Gastroesophageal sphincter (tissue), 4 donors: ENCODE measurements at regions not wholly inside any gene's neighbourhood (a gene's known extent, or its start where the extent isn't known, plus 50 kb on each side); places are given as distances from the start of the nearest gene placed in this dataset.

Experiments
- ATAC-seq: fragments of 150-250 bp; one replicate; pipeline ENCODE4 v1.9.1; 2016; ENCODE audit warnings: mild to moderate bottlenecking, moderate library complexity
- H3K27ac ChIP-seq, 4 donors: fragments of 200-600 bp; sonication (generic) in 3 of 4; 1 replicate in 3 of 4; 2 replicates in 1 of 4; pipeline ENCODE4 v1.5.1; 2016 to 2019
- H3K27me3 ChIP-seq: fragments of 200-600 bp; sonication (generic); one replicate; pipeline ENCODE4 v1.5.1; 2019
- H3K36me3 ChIP-seq, 2 donors: fragments of 200-600 bp; sonication (generic); one replicate each; pipeline ENCODE4 v1.5.1; 2019; ENCODE audit warnings: control low read depth in 1 of 2
- H3K4me1 ChIP-seq, 3 donors: fragments of 200-600 bp; sonication (generic); 1 replicate in 2 of 3; 2 replicates in 1 of 3; pipeline ENCODE4 v1.5.1; 2016 to 2019; ENCODE audit warnings: control low read depth in 2 of 3
- H3K4me3 ChIP-seq, 2 donors: fragments of 200-600 bp; sonication (generic); one replicate each; pipeline ENCODE4 v1.5.1; 2019; ENCODE audit warnings: mild to moderate bottlenecking in 1 of 2, moderate library complexity in 1 of 2
- H3K9me3 ChIP-seq, 3 donors: fragments of 200-600 bp; sonication (generic); one replicate each; pipeline ENCODE4 v1.5.1; 2017 to 2019; ENCODE audit warnings: control low read depth in 2 of 3
- EP300 ChIP-seq: sonication (generic); formaldehyde crosslinking; IDR thresholded peaks from one replicate; pipeline ENCODE4 v1.6.1; 2017; ENCODE audit warnings: antibody characterized with exemption, mild to moderate bottlenecking
- POLR2A ChIP-seq, 2 donors: fragments of 450-650 bp; IDR thresholded peaks; one replicate each; pipeline ENCODE4 v1.6.1; 2017; ENCODE audit warnings: antibody characterized with exemption in 2 of 2, mild to moderate bottlenecking in 2 of 2, moderate library complexity in 1 of 2
- POLR2AphosphoS5 ChIP-seq: sonication (generic); formaldehyde crosslinking; IDR thresholded peaks from one replicate; pipeline ENCODE4 v1.6.1; 2017; ENCODE audit warnings: antibody characterized with exemption
- WGBS, 2 donors: methylation state at CpG; one replicate each; pipeline ENCODE4 v1.1.5; 2018; ENCODE audit warnings: low coverage in 1 of 2; 5-methylcytosine and 5-hydroxymethylcytosine counted together
- TF ChIP-seq, protein P1 (sequence below), 4 experiments: fragments of 200-600 bp in 2 of 4; fragments of 450-650 bp in 2 of 4; sonication (generic) in 1 of 4; IDR thresholded peaks; one replicate each; pipeline ENCODE4 v1.5.1; 2017 to 2019; ENCODE audit warnings: antibody characterized with exemption in 4 of 4, mild to moderate bottlenecking in 2 of 4, moderate library complexity in 2 of 4

DNA sequence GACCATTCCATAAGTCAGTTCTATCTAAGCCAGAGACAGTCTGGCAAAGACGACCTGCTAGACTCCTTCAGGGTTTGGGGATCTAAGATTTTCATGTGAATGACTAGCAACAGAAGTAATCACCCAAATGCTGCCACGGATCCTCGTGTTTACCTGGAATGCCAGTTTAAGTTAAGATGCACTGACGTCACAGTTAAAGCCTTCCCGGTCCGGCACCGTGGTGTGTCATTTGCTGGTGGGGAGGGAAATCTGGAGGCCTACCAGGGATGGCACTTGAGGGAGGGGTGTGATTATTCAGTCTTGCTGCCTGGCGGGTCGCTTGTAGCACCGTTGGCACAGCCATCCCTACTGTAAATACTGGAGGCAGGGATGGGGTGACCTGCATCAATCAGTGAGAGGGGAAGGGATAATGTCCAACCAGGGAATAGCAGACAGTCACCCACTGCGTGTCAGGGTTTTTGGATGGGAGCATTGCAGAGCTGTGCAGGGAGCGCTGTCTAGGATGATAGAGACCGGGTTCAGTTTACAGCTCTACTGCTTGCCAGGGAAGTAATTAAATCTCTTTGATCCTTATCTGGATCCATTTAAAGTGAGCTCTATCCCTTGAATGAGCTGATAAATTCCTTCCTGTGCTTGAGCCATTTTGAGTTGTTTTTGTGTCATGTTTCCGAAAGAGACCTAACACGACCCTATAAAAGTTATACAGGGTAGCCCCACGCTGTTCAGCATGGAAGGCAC lies 764.7 kb upstream of the EEF2KMT start:
- WGBS, 2 donors, result 64 to 67% methylated on average over 9 to 10 of the region's 16 CpGs
- no peak for TF ChIP-seq POLR2AphosphoS5
- TF ChIP-seq POLR2A (IDR thresholded peaks at IDR 0.05), result no peak
- TF ChIP-seq, protein P1, sequence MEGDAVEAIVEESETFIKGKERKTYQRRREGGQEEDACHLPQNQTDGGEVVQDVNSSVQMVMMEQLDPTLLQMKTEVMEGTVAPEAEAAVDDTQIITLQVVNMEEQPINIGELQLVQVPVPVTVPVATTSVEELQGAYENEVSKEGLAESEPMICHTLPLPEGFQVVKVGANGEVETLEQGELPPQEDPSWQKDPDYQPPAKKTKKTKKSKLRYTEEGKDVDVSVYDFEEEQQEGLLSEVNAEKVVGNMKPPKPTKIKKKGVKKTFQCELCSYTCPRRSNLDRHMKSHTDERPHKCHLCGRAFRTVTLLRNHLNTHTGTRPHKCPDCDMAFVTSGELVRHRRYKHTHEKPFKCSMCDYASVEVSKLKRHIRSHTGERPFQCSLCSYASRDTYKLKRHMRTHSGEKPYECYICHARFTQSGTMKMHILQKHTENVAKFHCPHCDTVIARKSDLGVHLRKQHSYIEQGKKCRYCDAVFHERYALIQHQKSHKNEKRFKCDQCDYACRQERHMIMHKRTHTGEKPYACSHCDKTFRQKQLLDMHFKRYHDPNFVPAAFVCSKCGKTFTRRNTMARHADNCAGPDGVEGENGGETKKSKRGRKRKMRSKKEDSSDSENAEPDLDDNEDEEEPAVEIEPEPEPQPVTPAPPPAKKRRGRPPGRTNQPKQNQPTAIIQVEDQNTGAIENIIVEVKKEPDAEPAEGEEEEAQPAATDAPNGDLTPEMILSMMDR (IDR thresholded peaks at IDR 0.05), result no peak
- TF ChIP-seq EP300, result no peak
- ATAC-seq, result no peak

GRCh38 chr16:5861241-5861640 lies 763.6 kb upstream of the EEF2KMT start:
- WGBS, 2 donors, result 32 to 70% methylated on average over 3 to 4 of the region's 5 CpGs
- TF ChIP-seq EP300 (no peak), POLR2AphosphoS5 (no peak), POLR2A (IDR thresholded peaks at IDR 0.05) (no peak)
- TF ChIP-seq, protein P1 (IDR thresholded peaks at IDR 0.05), result no peak
- no peak for ATAC-seq
- H3K4me3 ChIP-seq, result no peak overlapping the region
- H3K4me1 ChIP-seq, result no peaks in the 10 kb centered on the region
- H3K27me3 ChIP-seq, result no peaks in the 10 kb centered on the region
- no peaks in the 10 kb centered on the region for H3K9me3 ChIP-seq
- no peaks in the 10 kb centered on the region for H3K36me3 ChIP-seq
- H3K27ac ChIP-seq, result no peak overlapping the region

More for the DNA sequence above, 764.7 kb upstream of the EEF2KMT start:
- no peaks in the 10 kb centered on the region for H3K27me3 ChIP-seq
- H3K4me3 ChIP-seq, result no peak overlapping the region
- no peaks in the 10 kb centered on the region for H3K36me3 ChIP-seq
- no peak overlapping the region for H3K27ac ChIP-seq
- no peaks in the 10 kb centered on the region for H3K9me3 ChIP-seq
- no peaks in the 10 kb centered on the region for H3K4me1 ChIP-seq

DNA sequence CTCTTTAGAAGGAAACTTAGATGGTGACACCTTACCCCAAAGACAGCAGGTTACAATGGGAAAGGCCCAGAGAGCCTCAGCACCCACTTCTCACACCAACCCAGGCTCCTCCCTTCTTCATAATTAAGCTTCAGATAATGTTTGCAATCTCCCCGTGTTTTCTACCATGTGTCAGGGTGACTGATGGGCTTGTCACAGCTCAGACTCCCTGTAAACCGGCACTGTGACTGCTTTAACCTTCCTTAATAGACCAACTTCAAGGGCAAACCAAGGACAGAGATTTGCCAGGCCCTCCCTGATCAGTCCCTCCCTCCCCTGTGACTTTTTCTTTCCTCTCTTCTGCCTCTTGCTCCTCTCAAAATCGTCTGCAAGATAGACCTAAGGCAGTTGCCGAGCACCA lies 760.6 kb upstream of the EEF2KMT start:
- Histone ChIP-seq H3K4me3 (no peak overlapping the region), H3K27ac (no peak overlapping the region), H3K36me3 (no peaks in the 10 kb centered on the region), H3K27me3 (no peaks in the 10 kb centered on the region), H3K4me1 (no peaks in the 10 kb centered on the region), H3K9me3 (no peaks in the 10 kb centered on the region)
- TF ChIP-seq EP300, result no peak
- no peak for TF ChIP-seq POLR2AphosphoS5
- TF ChIP-seq, protein P1 (IDR thresholded peaks at IDR 0.05), result no peak
- TF ChIP-seq POLR2A (IDR thresholded peaks at IDR 0.05), result no peak
- 8 to 27% methylated on average over 4 of the region's 4 CpGs for WGBS, 2 donors
- no peak for ATAC-seq

DNA sequence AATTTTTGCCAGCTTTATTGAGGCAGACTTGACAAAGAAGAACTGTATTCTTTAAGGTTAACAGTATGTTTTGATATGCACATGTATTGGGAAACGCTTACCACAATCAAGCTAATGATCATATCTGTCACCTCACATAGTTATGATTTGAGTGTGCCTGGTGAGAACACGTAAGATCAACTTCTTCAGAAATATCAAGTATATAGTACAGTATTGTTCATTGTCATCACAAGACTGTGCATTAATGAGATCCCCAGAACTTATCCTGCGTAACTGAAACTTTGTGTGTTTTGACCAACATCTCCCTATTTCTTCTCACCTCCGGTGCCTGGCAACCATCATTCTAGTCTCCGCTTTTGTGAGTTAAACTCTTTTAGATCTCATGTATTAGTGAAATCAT lies 756.4 kb upstream of the EEF2KMT start:
- no peaks in the 10 kb centered on the region for H3K36me3 ChIP-seq
- H3K27me3 ChIP-seq, result no peaks in the 10 kb centered on the region
- TF ChIP-seq, protein P1 (IDR thresholded peaks at IDR 0.05), result no peak
- TF ChIP-seq POLR2A (IDR thresholded peaks at IDR 0.05), result no peak
- TF ChIP-seq EP300, result no peak
- H3K4me1 ChIP-seq, result no peaks in the 10 kb centered on the region
- H3K4me3 ChIP-seq, result no peak overlapping the region
- WGBS, 2 donors, result 83% methylated on average over 5 of the region's 5 CpGs
- H3K9me3 ChIP-seq, result no peaks in the 10 kb centered on the region
- no peak for ATAC-seq
- H3K27ac ChIP-seq, result no peak overlapping the region

- Histone ChIP-seq H3K4me1 (no peaks in the 10 kb centered on the region), H3K36me3 (no peaks in the 10 kb centered on the region), H3K9me3 (peaks cover 0 to 6% (median 0%) of the 10 kb centered on the region in 3 donors), H3K27ac (no peak overlapping the region), H3K4me3 (no peak overlapping the region), H3K27me3 (no peaks in the 10 kb centered on the region)
- WGBS, 2 donors, result 0 to 58% methylated on average over 1 to 3 of the region's 6 CpGs
- no peak for ATAC-seq
- TF ChIP-seq EP300 (no peak), POLR2AphosphoS5 (no peak), POLR2A (IDR thresholded peaks at IDR 0.05) (no peak)
- TF ChIP-seq, protein P1 (IDR thresholded peaks at IDR 0.05), result no peak
Measured at GRCh38 chr16:5852151-5852550, 754.6 kb upstream of the EEF2KMT start.
